ENCODE measurements at regions not wholly inside any gene's neighbourhood (a gene's known extent, or its start where the extent isn't known, plus 50 kb on each side); places are given as distances from the start of the nearest gene placed in this dataset.

- no peak overlapping the region for H3K9ac ChIP-seq (ENCODE audit: low read depth, low read length)
Measured at GRCh38 chr1:90334137-90334536, 339.2 kb downstream of the ZNF326 start.

GRCh38 chr1:90325168-90325567 is 330.3 kb downstream of the ZNF326 start:
- H3K9me3 ChIP-seq (ENCODE audit: control insufficient read depth, insufficient read depth, low read length), result no peaks in the 10 kb centered on the region
- no peaks in the 10 kb centered on the region for H3K36me3 ChIP-seq (ENCODE audit: insufficient read depth, low read length)
- H3K9ac ChIP-seq (ENCODE audit: low read depth, low read length), result no peak overlapping the region
- peaks cover 7% of the 10 kb centered on the region; the same call in 1 of the 2 replicates for H3K4me1 ChIP-seq (ENCODE audit: insufficient read depth, low read length)

More at GRCh38 chr1:90334137-90334536, 339.2 kb downstream of the ZNF326 start:
- H3K9me3 ChIP-seq (ENCODE audit: control insufficient read depth, insufficient read depth, low read length), result no peaks in the 10 kb centered on the region
- no peaks in the 10 kb centered on the region for H3K4me1 ChIP-seq (ENCODE audit: insufficient read depth, low read length)
- no peaks in the 10 kb centered on the region for H3K36me3 ChIP-seq (ENCODE audit: insufficient read depth, low read length)

GRCh38 chr1:90322186-90322585 is 327.3 kb downstream of the ZNF326 start:
- Histone ChIP-seq H3K9ac (ENCODE audit: low read depth, low read length) (no peak overlapping the region), H3K4me1 (ENCODE audit: insufficient read depth, low read length) (peaks cover 7% of the 10 kb centered on the region; the same call in 1 of the 2 replicates), H3K36me3 (ENCODE audit: insufficient read depth, low read length) (no peaks in the 10 kb centered on the region), H3K9me3 (ENCODE audit: control insufficient read depth, insufficient read depth, low read length) (no peaks in the 10 kb centered on the region)

GRCh38 chr1:90319918-90320317 is 325.0 kb downstream of the ZNF326 start:
- no peaks in the 10 kb centered on the region for H3K36me3 ChIP-seq (ENCODE audit: insufficient read depth, low read length)
- no peaks in the 10 kb centered on the region for H3K9me3 ChIP-seq (ENCODE audit: control insufficient read depth, insufficient read depth, low read length)
- no peaks in the 10 kb centered on the region for H3K4me1 ChIP-seq (ENCODE audit: insufficient read depth, low read length)
- H3K9ac ChIP-seq (ENCODE audit: low read depth, low read length), result no peak overlapping the region

DNA sequence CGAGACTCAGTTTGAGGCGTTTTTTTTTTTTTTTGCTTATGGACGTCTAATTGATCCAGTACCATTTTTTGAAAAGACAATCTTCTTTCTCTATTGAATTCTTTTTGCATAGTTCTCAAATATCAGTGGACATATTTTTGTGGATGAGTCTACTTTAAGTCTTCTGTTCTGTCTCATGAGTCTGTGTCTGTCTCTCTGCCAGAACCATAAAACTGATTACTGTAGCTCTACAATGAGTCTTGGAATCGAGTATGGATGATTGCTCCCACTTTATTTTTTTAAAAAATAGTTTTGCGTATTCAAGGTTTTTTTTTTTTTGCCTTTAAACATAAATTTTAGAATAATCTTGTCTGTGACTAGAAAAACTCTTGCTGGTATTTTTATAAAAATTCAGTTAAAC is 323.5 kb downstream of the ZNF326 start:
- Histone ChIP-seq H3K9ac (ENCODE audit: low read depth, low read length) (no peak overlapping the region), H3K9me3 (ENCODE audit: control insufficient read depth, insufficient read depth, low read length) (no peaks in the 10 kb centered on the region), H3K36me3 (ENCODE audit: insufficient read depth, low read length) (no peaks in the 10 kb centered on the region), H3K4me1 (ENCODE audit: insufficient read depth, low read length) (no peaks in the 10 kb centered on the region)

DNA sequence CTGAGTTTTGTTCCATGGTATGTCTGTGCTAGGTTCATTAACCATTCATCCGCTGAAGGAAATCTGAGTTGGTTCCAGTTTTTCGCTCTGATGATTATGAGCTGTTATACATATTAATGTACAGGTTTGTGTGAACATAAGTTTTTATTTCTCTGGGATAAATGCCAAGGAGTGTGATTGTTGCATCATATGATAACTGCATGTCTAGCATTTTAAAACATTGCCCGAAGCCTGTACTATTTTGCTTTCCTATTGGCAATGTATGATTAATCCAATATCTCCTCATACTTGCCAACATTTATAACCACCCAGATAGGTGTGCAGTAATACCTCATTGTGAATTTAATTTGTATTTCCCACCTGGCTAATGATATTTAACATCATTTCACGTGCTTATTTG is 322.7 kb downstream of the ZNF326 start:
- H3K9me3 ChIP-seq (ENCODE audit: control insufficient read depth, insufficient read depth, low read length), result no peaks in the 10 kb centered on the region
- H3K4me1 ChIP-seq (ENCODE audit: insufficient read depth, low read length), result no peaks in the 10 kb centered on the region
- H3K9ac ChIP-seq (ENCODE audit: low read depth, low read length), result no peak overlapping the region
- no peaks in the 10 kb centered on the region for H3K36me3 ChIP-seq (ENCODE audit: insufficient read depth, low read length)

- H3K9ac ChIP-seq (ENCODE audit: low read depth, low read length), result no peak overlapping the region
- no peaks in the 10 kb centered on the region for H3K9me3 ChIP-seq (ENCODE audit: control insufficient read depth, insufficient read depth, low read length)
- no peaks in the 10 kb centered on the region for H3K4me1 ChIP-seq (ENCODE audit: insufficient read depth, low read length)
- H3K36me3 ChIP-seq (ENCODE audit: insufficient read depth, low read length), result no peaks in the 10 kb centered on the region
Measured at GRCh38 chr1:90314533-90314932, 319.6 kb downstream of the ZNF326 start.

- Histone ChIP-seq H3K36me3 (ENCODE audit: insufficient read depth, low read length) (no peaks in the 10 kb centered on the region), H3K9ac (ENCODE audit: low read depth, low read length) (no peak overlapping the region), H3K4me1 (ENCODE audit: insufficient read depth, low read length) (no peaks in the 10 kb centered on the region), H3K9me3 (ENCODE audit: control insufficient read depth, insufficient read depth, low read length) (no peaks in the 10 kb centered on the region)
Measured at GRCh38 chr1:90313778-90314177, 318.9 kb downstream of the ZNF326 start.

DNA sequence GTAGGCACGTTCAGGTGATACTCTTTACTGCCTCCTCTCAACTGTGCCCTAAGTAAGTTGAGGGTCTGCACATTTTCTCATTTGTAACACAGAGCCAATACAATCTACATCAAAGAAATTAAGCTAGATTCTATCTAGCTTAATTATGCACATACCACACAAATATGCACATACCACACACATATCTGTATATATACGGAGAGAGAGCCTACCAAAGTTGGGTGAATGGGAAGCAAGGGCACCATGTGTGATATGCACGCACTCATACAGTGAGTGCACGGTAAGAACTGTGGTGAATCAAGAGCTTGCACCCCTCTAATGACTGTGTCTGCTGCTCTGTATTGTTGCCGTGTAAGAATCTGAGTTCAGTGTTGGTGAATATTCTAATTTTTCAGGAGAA is 314.9 kb downstream of the ZNF326 start:
- H3K36me3 ChIP-seq (ENCODE audit: insufficient read depth, low read length), result no peaks in the 10 kb centered on the region
- H3K9ac ChIP-seq (ENCODE audit: low read depth, low read length), result no peak overlapping the region
- H3K9me3 ChIP-seq (ENCODE audit: control insufficient read depth, insufficient read depth, low read length), result no peaks in the 10 kb centered on the region
- H3K4me1 ChIP-seq (ENCODE audit: insufficient read depth, low read length), result no peaks in the 10 kb centered on the region

- Histone ChIP-seq H3K4me1 (ENCODE audit: insufficient read depth, low read length) (no peaks in the 10 kb centered on the region), H3K36me3 (ENCODE audit: insufficient read depth, low read length) (no peaks in the 10 kb centered on the region), H3K9me3 (ENCODE audit: control insufficient read depth, insufficient read depth, low read length) (no peaks in the 10 kb centered on the region; the same call in 1 of the 2 replicates), H3K9ac (ENCODE audit: low read depth, low read length) (no peak overlapping the region)
Measured at GRCh38 chr1:90308421-90308820, 313.5 kb downstream of the ZNF326 start.

GRCh38 chr1:90305577-90305976 is 310.7 kb downstream of the ZNF326 start:
- Histone ChIP-seq H3K9ac (ENCODE audit: low read depth, low read length) (no peak overlapping the region), H3K9me3 (ENCODE audit: control insufficient read depth, insufficient read depth, low read length) (no peaks in the 10 kb centered on the region; the same call in 1 of the 2 replicates), H3K4me1 (ENCODE audit: insufficient read depth, low read length) (no peaks in the 10 kb centered on the region), H3K36me3 (ENCODE audit: insufficient read depth, low read length) (no peaks in the 10 kb centered on the region)

DNA sequence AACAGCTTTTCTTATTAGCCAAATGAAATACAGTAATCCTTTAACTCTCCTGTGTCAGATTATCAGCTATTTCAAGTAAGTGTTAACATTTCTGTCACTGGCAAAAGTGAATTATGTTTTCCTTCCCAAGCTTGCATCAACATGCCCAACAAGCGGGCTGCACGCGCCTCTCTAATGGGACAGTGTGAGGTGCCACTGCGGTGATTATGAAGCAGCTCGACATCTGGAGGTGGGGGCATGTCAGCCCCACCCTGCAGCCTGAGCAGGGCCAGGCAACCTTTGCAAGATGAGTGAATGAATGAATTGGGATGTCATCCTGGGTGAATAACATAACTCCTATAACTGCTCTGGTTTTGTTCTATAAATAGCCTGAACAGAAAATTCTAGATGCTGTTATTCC is 301.4 kb downstream of the ZNF326 start:
- H3K36me3 ChIP-seq (ENCODE audit: insufficient read depth, low read length), result no peaks in the 10 kb centered on the region
- no peak overlapping the region for H3K9ac ChIP-seq (ENCODE audit: low read depth, low read length)
- no peaks in the 10 kb centered on the region for H3K4me1 ChIP-seq (ENCODE audit: insufficient read depth, low read length)
- H3K9me3 ChIP-seq (ENCODE audit: control insufficient read depth, insufficient read depth, low read length), result no peaks in the 10 kb centered on the region

DNA sequence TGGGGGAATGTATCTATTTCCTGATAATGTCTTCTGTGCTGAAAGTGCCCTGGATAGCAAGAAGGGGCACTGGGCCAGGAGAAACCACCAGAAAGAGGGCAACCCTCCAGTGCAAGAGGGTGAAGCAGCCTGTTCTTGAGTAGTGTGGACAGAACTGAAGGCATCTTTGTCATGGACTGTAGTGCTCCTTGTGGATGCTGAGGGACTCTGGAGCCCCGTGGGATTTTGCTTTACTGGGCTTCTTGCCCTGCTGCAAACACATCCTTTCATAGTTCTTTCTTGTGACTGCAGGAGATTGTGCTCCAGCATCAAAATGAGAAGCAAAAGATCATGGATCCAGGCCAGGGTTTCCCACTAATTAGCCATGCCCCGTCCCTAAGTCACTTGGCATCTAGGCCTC is 300.6 kb downstream of the ZNF326 start:
- no peaks in the 10 kb centered on the region for H3K9me3 ChIP-seq (ENCODE audit: control insufficient read depth, insufficient read depth, low read length)
- no peaks in the 10 kb centered on the region for H3K36me3 ChIP-seq (ENCODE audit: insufficient read depth, low read length)
- H3K4me1 ChIP-seq (ENCODE audit: insufficient read depth, low read length), result no peaks in the 10 kb centered on the region
- H3K9ac ChIP-seq (ENCODE audit: low read depth, low read length), result no peak overlapping the region

DNA sequence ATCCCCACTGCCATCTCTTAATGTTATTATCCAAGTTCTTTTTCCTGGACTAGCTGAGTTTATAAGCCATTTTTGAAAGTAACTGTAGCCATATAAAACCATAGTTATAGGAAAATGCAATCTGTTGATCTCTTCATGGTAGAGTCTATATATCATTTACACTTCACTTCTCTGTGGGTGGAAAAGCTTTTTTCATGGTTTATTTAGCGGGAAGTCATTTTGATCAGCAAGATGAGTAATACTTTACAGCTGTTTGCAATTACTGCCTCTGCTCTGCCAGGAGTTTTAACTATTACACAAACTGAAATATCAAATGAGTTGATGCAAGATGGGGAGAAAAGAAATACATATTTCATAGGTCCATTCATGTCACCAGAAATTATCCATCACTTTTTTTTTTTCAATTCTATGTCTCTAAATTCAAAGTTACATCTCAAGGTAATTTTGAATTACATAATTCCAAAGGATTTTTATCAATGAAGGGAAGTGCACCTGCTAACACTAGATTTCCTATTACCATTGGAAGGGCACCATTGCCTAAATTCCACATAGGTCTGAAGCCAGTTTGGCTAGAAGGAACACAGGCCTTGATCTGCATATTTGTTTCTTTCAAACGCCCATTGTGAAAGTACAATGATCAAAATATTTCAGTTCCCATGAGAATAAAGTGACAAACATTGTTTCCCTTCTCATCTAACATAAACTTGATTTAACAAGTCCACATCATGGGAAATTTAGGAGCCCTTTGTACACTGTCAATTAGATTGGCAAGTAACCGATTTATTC is 296.7 kb downstream of the ZNF326 start:
- no peak overlapping the region for H3K9ac ChIP-seq (ENCODE audit: low read depth, low read length)
- no peaks in the 10 kb centered on the region for H3K36me3 ChIP-seq (ENCODE audit: insufficient read depth, low read length)
- H3K4me1 ChIP-seq (ENCODE audit: insufficient read depth, low read length), result no peaks in the 10 kb centered on the region
- H3K9me3 ChIP-seq (ENCODE audit: control insufficient read depth, insufficient read depth, low read length), result no peaks in the 10 kb centered on the region

DNA sequence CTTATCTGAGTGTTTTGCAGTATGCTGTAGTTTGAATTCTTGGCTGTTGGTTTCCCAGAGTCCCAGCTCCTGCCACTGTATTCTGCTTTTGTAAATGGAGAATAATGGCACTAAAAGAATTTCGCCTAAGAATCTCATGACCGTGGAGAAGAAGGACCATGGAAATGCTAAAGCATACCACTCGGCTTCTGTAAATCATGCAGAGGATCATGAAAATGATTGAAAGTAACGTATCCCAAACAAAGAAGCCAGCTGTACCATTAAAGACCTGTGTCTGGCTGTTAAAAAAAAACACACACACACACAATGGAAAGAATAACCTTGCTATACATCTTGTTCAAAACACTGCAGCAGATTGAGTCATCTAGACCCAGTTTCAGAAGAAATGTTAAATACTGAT is 287.9 kb downstream of the ZNF326 start:
- Histone ChIP-seq H3K36me3 (ENCODE audit: insufficient read depth, low read length) (no peaks in the 10 kb centered on the region; the same call in 1 of the 2 replicates), H3K9ac (ENCODE audit: low read depth, low read length) (no peak overlapping the region), H3K9me3 (ENCODE audit: control insufficient read depth, insufficient read depth, low read length) (no peaks in the 10 kb centered on the region), H3K4me1 (ENCODE audit: insufficient read depth, low read length) (peaks cover 6% of the 10 kb centered on the region)
